Inferior parietal cortex (tissue), 1 donor: ENCODE measurements at regions not wholly inside any gene's neighbourhood (a gene's known extent, or its start where the extent isn't known, plus 50 kb on each side); places are given as distances from the start of the nearest gene placed in this dataset.
A peak's percentile ranks its signal among the peaks of the same experiment; 100 is the strongest.

ENCODE experiments used
- DNase-seq: peaks from one replicate; pipeline ENCODE4 v3.0.0-alpha.2; 2016; ENCODE audit errors: extremely low spot score

DNA sequence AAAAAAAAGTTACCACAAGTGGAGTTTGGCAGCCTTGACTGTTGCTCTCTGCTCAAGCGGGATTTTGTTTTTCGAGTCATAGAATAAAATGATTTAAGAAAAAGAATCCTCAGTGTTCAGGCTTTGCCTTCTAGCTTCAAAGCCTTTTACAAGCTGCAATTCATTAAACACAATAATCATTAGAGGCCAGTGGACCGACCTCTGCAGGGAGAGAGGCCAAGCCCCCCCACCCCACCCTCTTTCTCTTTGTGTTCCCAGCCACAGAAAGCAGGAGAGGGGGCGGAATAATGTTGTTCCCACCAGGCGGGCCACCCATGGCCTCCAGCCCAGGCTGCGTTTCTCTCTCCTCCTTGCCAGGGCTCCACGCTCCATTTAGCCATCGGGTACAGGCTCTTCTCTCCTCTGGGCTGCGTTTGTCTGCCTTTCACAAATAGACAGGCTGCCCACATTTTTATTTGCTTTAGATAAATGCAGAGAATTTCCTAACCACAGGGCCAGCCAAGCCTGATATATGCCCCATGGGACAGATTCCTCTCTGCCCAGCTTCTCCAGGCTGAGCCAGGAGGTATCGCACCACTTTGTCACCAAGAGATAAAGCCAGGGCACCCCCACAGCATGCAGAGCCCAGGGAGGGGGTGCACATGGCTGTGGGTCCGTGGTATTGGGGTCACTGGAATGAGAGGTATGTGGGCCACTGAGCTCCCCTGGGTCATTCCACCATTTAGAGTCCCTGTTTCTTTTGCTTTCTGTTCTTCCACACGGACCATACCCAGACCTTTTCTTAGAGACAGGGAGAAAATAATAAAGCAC is 318.8 kb downstream of the PIK3R1 start:
- DNase-seq = peak; percentile 64

DNA sequence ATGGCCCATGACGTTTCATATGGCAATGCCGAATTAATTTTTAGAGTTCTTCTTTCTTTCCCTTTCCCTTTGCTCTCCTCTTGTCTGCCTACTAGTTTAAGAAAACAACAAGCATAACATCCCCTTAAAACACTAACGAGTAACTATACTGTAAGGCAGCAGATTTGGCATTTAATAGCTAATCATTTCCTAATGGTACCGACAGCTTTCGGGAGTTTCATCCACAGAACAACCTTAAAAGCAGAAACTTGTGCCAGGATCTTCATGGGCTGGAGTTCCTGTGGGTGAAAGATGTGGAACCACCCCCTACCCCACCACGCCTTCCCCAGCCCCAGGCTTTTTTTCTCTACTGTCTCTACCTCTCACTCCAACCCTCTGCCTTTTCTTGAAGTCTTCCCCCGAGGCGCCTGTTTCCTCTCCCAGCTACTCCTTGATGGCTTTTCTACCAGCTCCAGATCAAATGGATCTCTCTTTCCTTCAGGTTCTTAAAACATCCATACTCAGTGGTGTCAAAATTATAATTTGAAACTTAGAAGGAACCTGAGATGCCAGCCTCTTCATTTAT is 319.5 kb downstream of the PIK3R1 start:
- DNase-seq = no peak

- DNase-seq = no peak
These were observed 323.4 kb downstream of the PIK3R1 start for GRCh38 chr5:68538814-68539420.

- DNase-seq = no peak
These were observed 325.4 kb downstream of the PIK3R1 start for GRCh38 chr5:68540798-68541590.

DNA sequence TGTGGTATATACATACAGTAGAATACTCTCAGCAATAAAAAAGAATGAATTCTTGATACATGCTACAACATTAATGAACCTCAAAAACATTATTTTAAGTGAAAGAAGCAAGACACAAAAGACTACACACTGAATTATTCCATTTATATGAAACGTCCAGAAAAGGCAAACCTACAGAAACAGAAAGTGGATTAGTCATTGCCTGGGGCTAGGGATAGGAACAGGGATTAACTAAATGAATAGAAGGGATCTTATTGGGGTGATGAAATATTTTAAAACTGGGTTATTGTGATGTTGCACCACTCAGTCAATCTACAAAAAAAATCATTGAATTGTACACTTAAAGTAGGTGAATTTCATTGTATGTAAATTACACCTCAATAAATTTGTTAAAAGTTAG is 326.7 kb downstream of the PIK3R1 start:
- no peak for DNase-seq

GRCh38 chr5:68543212-68543611 is 327.7 kb downstream of the PIK3R1 start:
- DNase-seq = no peak

GRCh38 chr5:68544091-68544647 is 328.6 kb downstream of the PIK3R1 start:
- DNase-seq = no peak

DNA sequence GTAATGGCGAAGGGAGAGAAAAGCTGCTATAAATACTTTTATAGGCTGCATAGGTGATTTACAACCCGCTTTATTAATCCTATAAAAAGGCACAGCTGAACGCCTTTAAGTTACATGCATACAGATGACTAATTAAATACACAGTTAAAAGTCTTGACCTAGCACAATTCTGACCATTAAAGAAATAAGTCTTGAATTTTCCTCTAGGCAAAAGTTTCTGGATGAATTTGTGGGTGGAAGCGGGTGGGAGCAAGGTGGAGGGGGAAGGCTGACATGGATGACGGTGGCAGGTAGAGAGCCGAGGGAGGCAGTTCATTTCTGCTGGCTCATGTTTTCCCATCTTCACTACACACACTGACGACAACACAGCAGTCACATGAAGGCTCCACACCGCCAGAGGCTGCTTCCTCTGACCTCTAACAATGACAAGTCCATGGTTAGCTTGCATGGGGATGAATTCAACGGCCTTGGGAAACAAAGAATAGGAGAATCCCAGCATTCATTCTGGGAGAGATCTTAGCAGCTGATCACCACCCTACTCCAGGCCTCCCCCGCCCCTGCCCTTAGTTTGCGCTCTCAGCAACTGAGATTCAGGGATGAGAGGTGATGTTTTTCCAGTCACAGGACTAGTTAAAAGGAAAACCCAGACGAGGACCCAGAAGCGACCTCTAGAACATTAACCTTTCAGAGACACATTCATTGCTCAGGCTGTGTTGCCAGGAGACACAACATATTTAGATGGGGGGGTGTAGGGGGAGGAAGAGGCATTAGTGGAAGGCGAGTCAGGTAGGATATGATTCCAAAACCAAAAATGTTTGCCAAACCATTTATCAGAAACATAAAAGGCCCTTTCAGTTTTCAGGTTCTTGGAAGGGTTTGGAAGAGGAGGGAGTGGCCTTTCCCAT is 329.3 kb downstream of the PIK3R1 start:
- no peak for DNase-seq

DNA sequence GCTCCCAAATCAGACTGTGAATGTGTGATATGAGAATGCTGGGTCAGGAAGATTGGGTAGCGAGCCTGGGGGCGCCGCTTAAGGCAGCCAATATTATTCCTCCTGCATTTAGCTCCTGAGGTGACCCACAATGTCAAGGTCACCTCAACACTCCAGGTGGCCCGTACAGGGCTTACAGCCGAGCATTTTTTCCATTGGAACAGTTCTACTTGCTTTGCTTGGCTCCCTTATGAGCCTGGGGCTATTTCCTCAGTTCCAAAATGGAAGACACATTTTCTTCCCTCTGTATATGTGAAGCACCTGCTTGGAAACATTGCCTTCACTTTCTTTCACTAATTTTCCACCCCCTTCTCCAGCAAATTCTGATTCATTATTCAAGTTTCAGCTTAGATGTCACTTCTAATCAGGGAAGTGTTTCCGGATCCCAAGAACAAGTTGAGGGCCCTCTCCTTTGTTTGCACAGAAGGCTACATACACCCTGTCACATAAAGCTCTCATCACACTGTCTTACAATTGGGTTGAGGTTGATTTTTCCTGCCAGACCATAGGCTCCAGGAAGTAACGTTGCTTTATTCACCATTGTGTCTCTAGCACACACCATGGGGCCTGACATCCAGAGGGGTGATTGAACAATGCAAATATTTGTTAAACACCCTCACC is 330.2 kb downstream of the PIK3R1 start:
- DNase-seq = no peak

DNA sequence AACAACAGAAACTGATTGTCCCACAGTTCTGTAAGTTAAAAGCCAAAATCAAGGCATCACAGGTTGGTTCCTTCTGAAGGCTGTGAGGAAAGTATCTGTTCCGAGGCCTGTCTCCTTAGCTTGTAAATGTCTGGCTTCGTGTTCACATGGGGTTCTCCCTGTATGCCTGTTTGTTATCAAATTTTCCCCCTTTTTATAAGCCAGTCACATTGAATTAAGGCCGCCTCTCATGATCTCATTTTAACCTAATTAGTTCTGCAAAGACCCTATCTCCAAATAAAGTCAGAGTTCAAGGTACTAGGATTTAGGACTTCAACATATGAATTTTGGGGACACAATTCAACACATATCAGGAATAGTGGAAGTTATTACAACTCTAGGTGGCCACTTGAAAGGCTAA is 331.5 kb downstream of the PIK3R1 start:
- DNase-seq = no peak

GRCh38 chr5:68547622-68548021 is 332.1 kb downstream of the PIK3R1 start:
- no peak for DNase-seq

- no peak for DNase-seq
These were observed 333.6 kb downstream of the PIK3R1 start for GRCh38 chr5:68548959-68549676.

GRCh38 chr5:68550015-68550414 is 334.5 kb downstream of the PIK3R1 start:
- DNase-seq = no peak

DNA sequence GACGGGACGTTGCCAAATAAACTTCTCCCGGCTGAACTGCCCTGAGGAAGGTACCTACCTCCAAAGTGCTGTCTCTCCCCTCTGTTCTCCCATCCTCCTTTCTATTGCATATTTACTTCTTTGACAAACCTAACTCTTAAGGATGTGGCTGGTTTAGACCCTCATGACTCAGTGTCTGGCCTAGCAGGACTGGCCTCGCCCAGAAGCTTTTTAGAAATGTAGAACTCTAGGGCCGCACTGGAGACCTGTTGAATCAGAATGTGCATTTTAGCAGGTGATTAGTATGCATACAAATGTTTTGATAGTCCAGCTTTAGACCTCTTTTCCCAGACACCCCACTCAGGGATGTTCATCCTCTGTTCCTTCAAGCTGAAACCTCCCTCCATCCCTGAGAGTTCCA is 335.9 kb downstream of the PIK3R1 start:
- DNase-seq = no peak

DNA sequence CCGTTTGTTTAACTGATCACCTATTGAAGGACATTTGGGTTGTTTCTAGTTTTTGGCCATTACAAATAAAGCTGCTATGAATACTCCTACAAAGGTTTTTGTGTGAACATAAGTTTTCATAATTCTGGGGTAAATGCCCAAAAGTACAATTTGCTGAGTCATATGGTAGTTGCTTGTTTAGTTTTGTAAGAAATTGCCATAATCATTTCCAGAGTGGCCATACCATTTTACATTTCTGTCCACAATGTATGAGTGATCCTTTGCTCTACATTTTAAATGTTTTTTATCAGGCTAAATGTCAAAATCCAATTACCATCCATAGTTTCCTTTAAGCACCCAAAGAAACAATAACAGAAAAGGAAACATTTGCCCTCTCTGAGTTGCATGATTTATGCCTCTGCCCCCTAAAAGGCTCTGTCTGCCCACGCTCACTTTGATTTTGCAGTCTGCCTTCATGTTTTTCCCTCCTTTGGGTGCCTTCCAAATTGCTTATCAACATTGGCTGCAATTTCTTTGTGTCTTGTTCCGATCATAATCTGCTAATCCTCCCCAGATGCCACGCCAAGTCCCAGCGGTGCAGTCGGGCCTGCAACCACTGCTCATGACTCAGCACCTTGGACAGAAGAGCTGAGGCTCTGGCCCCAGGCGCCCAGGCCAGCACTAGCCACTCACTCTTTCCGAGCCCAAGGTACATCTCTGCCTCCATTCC is 339.2 kb downstream of the PIK3R1 start:
- DNase-seq = no peak

DNA sequence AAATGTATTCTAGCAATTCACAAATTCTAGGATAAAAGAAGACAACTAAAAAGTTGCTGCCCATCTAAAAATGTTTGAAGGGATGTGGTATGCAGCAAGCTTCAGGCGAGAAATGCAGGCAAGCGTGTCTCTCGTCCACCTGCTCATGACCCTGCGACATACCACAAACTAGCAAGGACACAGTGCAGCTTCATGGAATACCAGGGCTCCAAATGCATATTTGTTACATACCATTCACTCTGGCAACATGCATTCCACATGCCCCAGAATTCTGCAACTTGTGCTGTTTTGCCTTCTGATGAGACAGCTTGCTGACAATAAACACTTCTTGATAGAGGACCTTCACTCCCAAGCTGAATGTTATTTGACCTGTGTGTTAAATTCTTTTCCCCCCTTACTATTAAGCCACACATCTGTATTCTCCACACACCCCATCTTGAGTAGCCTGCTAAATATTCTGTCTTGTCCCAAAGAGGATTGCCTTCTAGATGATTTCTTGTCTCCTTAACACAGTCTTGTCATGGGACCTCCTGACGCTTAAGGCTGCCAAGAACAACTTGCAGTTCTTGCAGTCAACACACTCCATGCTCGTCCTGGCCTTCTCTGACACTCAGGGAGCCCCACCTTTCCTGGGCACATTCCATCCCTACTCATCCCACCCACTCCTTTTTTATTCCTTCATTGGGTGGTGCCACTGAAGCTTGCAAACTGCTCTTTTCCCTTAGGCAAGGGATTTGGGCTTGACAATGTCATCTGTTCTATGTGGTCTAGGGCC is 340.5 kb downstream of the PIK3R1 start:
- DNase-seq = no peak

- DNase-seq = no peak
These were observed 341.8 kb downstream of the PIK3R1 start for GRCh38 chr5:68557162-68557936.

- DNase-seq = peak; percentile 72
These were observed 346.8 kb downstream of the PIK3R1 start for GRCh38 chr5:68562308-68562707.
